ENCODE measurements at regions not wholly inside any gene's neighbourhood (a gene's known extent, or its start where the extent isn't known, plus 50 kb on each side); places are given as distances from the start of the nearest gene placed in this dataset.

- TF ChIP-seq CTCF (IDR thresholded peaks at IDR 0.05; ENCODE audit: insufficient read depth, low read depth, low read length) (no peak), EZH2 (IDR thresholded peaks at IDR 0.05; ENCODE audit: insufficient read depth, low read length) (no peak)
Measured at GRCh38 chr9:121601194-121601593, 50.2 kb upstream of the DAB2IP start.

Data from astrocyte (in vitro differentiated cells and primary cell).